ENCODE measurements at regions not wholly inside any gene's neighbourhood (a gene's known extent, or its start where the extent isn't known, plus 50 kb on each side); places are given as distances from the start of the nearest gene placed in this dataset.

- H3K36me3 Mint-ChIP-seq (ENCODE audit: low read depth), result no peaks in the 10 kb centered on the region
- no peaks in the 10 kb centered on the region for H3K27me3 Mint-ChIP-seq (ENCODE audit: low read depth, poor library complexity)
- peaks cover 11% of the 10 kb centered on the region for H3K4me1 Mint-ChIP-seq
- TF ChIP-seq CTCF (IDR thresholded peaks at IDR 0.05), result no peak
- no peaks in the 10 kb centered on the region for H3K9me3 Mint-ChIP-seq
- H3K4me3 Mint-ChIP-seq, result no peak overlapping the region
- H3K27ac Mint-ChIP-seq, result no peak overlapping the region
- no peak for DNase-seq
These were observed 134.5 kb downstream of the RPS12 start for GRCh38 chr6:132948889-132949288.

- H3K9me3 Mint-ChIP-seq, result no peaks in the 10 kb centered on the region
These were observed 136.2 kb downstream of the RPS12 start for GRCh38 chr6:132950566-132950965.

GRCh38 chr6:132952031-132952867 lies 137.9 kb downstream of the RPS12 start:
- no peak for DNase-seq
- no peak overlapping the region for H3K27ac Mint-ChIP-seq
- no peak for TF ChIP-seq CTCF (IDR thresholded peaks at IDR 0.05)

More at GRCh38 chr6:132950566-132950965, 136.2 kb downstream of the RPS12 start:
- no peaks in the 10 kb centered on the region for H3K36me3 Mint-ChIP-seq (ENCODE audit: low read depth)
- no peak overlapping the region for H3K27ac Mint-ChIP-seq
- no peak for DNase-seq
- H3K4me1 Mint-ChIP-seq, result peaks cover 9% of the 10 kb centered on the region
- no peaks in the 10 kb centered on the region for H3K27me3 Mint-ChIP-seq (ENCODE audit: low read depth, poor library complexity)
- H3K4me3 Mint-ChIP-seq, result no peak overlapping the region
- TF ChIP-seq CTCF (IDR thresholded peaks at IDR 0.05), result no peak

GRCh38 chr6:132952986-132953385 lies 138.6 kb downstream of the RPS12 start:
- DNase-seq, result no peak
- H3K27me3 Mint-ChIP-seq (ENCODE audit: low read depth, poor library complexity), result no peaks in the 10 kb centered on the region
- no peak overlapping the region for H3K27ac Mint-ChIP-seq
- no peaks in the 10 kb centered on the region for H3K9me3 Mint-ChIP-seq
- H3K4me1 Mint-ChIP-seq, result peaks cover 9% of the 10 kb centered on the region
- H3K36me3 Mint-ChIP-seq (ENCODE audit: low read depth), result no peaks in the 10 kb centered on the region
- TF ChIP-seq CTCF (IDR thresholded peaks at IDR 0.05), result no peak
- H3K4me3 Mint-ChIP-seq, result no peak overlapping the region

More at GRCh38 chr6:132952031-132952867, 137.9 kb downstream of the RPS12 start:
- Mint-ChIP-seq H3K4me3 (no peak overlapping the region), H3K27me3 (ENCODE audit: low read depth, poor library complexity) (no peaks in the 10 kb centered on the region), H3K36me3 (ENCODE audit: low read depth) (no peaks in the 10 kb centered on the region), H3K9me3 (no peaks in the 10 kb centered on the region), H3K4me1 (peaks cover 9% of the 10 kb centered on the region)

- H3K4me3 Mint-ChIP-seq, result no peak overlapping the region
- H3K27me3 Mint-ChIP-seq (ENCODE audit: low read depth, poor library complexity), result no peaks in the 10 kb centered on the region
- H3K4me1 Mint-ChIP-seq, result no peaks in the 10 kb centered on the region
- H3K9me3 Mint-ChIP-seq, result no peaks in the 10 kb centered on the region
- TF ChIP-seq CTCF (IDR thresholded peaks at IDR 0.05), result no peak
- no peak for DNase-seq
- H3K36me3 Mint-ChIP-seq (ENCODE audit: low read depth), result no peaks in the 10 kb centered on the region
- H3K27ac Mint-ChIP-seq, result no peak overlapping the region
These were observed 139.9 kb downstream of the RPS12 start for GRCh38 chr6:132954222-132954621.

- H3K4me3 Mint-ChIP-seq, result no peak overlapping the region
- H3K9me3 Mint-ChIP-seq, result no peaks in the 10 kb centered on the region
- H3K4me1 Mint-ChIP-seq, result no peaks in the 10 kb centered on the region
- no peak for DNase-seq
- no peaks in the 10 kb centered on the region for H3K27me3 Mint-ChIP-seq (ENCODE audit: low read depth, poor library complexity)
- no peak for TF ChIP-seq CTCF (IDR thresholded peaks at IDR 0.05)
- H3K36me3 Mint-ChIP-seq (ENCODE audit: low read depth), result no peaks in the 10 kb centered on the region
- no peak overlapping the region for H3K27ac Mint-ChIP-seq
These were observed 140.6 kb downstream of the RPS12 start for GRCh38 chr6:132954936-132955335.
